Colonic mucosa (tissue), 4 donors: ENCODE measurements at regions not wholly inside any gene's neighbourhood (a gene's known extent, or its start where the extent isn't known, plus 50 kb on each side); places are given as distances from the start of the nearest gene placed in this dataset.

ENCODE experiments used
- DNase-seq: peaks from one replicate; pipeline ENCODE4 v3.0.0-alpha.2; 2020
- H3K27ac ChIP-seq: fragments of 200-600 bp; one replicate; pipeline ENCODE4 v1.8.0; 2021
- H3K27me3 ChIP-seq: fragments of 200-600 bp; one replicate; pipeline ENCODE4 v1.8.0; 2021
- H3K36me3 ChIP-seq: fragments of 200-600 bp; one replicate; pipeline ENCODE4 v1.8.0; 2021
- H3K4me1 ChIP-seq: fragments of 200-600 bp; one replicate; pipeline ENCODE4 v1.8.0; 2021; ENCODE audit warnings: mild to moderate bottlenecking
- H3K4me3 ChIP-seq: fragments of 200-600 bp; one replicate; pipeline ENCODE4 v1.8.0; 2021
- H3K9ac ChIP-seq, 2 donors: one replicate each; pipeline ENCODE4 v1.7.0; 2013; ENCODE audit warnings: control low read depth in 2 of 2, low read depth in 2 of 2, low read length in 2 of 2
- H3K9me3 ChIP-seq: fragments of 200-600 bp; one replicate; pipeline ENCODE4 v1.8.0; 2021
- intact Hi-C: fragments of 100-400 bp; cut with DNase I; formaldehyde crosslinking; loops from one replicate; pipeline ENCODE4 v1.14.1; 2022
- TF ChIP-seq, protein P1 (sequence below): fragments of 200-600 bp; IDR thresholded peaks from one replicate; pipeline ENCODE4 v1.8.0; 2022; ENCODE audit warnings: antibody characterized with exemption, mild to moderate bottlenecking
- donor health status: healthy.
- donor health status: DM: no; HTN: no; CAD: no.
- donor health status: DM: no; HTN: no; CAD: no.

- intact Hi-C loops, result no loop called here
- Histone ChIP-seq H3K27ac (no peak overlapping the region), H3K36me3 (no peaks in the 10 kb centered on the region), H3K4me1 (no peaks in the 10 kb centered on the region), H3K9ac (no peak overlapping the region), H3K4me3 (no peak overlapping the region), H3K27me3 (no peaks in the 10 kb centered on the region), H3K9me3 (no peaks in the 10 kb centered on the region)
- TF ChIP-seq, protein P1, sequence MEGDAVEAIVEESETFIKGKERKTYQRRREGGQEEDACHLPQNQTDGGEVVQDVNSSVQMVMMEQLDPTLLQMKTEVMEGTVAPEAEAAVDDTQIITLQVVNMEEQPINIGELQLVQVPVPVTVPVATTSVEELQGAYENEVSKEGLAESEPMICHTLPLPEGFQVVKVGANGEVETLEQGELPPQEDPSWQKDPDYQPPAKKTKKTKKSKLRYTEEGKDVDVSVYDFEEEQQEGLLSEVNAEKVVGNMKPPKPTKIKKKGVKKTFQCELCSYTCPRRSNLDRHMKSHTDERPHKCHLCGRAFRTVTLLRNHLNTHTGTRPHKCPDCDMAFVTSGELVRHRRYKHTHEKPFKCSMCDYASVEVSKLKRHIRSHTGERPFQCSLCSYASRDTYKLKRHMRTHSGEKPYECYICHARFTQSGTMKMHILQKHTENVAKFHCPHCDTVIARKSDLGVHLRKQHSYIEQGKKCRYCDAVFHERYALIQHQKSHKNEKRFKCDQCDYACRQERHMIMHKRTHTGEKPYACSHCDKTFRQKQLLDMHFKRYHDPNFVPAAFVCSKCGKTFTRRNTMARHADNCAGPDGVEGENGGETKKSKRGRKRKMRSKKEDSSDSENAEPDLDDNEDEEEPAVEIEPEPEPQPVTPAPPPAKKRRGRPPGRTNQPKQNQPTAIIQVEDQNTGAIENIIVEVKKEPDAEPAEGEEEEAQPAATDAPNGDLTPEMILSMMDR, result no peak
- no peak for DNase-seq
These were observed 675.7 kb downstream of the METTL4 start for GRCh38 chr18:1895456-1896185.

- H3K27ac ChIP-seq, result no peak overlapping the region
- intact Hi-C loops, result no loop called here
- TF ChIP-seq, protein P1, result no peak
- DNase-seq, result no peak
- no peaks in the 10 kb centered on the region for H3K9me3 ChIP-seq
- no peaks in the 10 kb centered on the region for H3K27me3 ChIP-seq
- H3K36me3 ChIP-seq, result no peaks in the 10 kb centered on the region
- no peaks in the 10 kb centered on the region for H3K4me1 ChIP-seq
- no peak overlapping the region for H3K4me3 ChIP-seq
- no peak overlapping the region for H3K9ac ChIP-seq
These were observed 664.9 kb downstream of the METTL4 start for GRCh38 chr18:1906421-1906820.

DNA sequence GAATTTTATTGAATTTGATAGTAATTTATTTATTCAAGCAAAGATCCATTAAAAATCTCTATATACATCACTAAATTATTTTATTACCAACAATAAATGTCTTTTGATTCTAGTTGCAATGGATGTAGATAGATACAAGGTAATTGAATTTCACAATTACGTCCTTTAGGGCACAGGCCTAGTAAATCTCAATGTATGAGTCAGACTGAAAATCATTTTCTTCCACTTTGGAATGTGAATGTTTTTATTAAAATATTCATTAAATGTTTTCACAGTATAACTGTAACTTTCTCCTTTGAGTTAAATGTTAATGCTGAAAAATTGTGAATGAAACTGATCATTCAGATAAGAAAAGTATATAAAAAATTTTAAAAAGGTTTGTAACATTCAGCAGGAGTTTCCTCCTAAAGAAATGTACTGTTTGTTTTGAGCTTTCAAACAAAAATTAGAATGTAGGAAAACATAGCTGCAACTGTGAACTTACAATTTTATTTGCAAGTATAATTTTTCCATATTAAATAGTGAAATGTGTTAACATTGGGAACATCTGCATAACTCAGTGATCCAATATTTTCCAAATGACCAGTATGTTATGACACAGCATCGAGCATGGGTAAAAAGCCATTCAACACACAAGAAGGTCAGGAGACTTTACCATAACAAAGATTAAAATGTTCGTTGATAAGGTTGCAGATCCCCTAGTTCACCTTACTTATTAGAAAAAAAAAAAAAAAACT is 663.7 kb downstream of the METTL4 start:
- H3K4me3 ChIP-seq, result no peak overlapping the region
- intact Hi-C loops, result no loop called here
- H3K27ac ChIP-seq, result no peak overlapping the region
- H3K27me3 ChIP-seq, result no peaks in the 10 kb centered on the region
- TF ChIP-seq, protein P1, result no peak
- no peaks in the 10 kb centered on the region for H3K36me3 ChIP-seq
- no peaks in the 10 kb centered on the region for H3K4me1 ChIP-seq
- H3K9ac ChIP-seq, result no peak overlapping the region
- no peak for DNase-seq
- no peaks in the 10 kb centered on the region for H3K9me3 ChIP-seq

GRCh38 chr18:1914489-1914888 is 656.8 kb downstream of the METTL4 start:
- H3K4me3 ChIP-seq, result no peak overlapping the region
- intact Hi-C loops, result no loop called here
- TF ChIP-seq, protein P1, result no peak
- H3K27ac ChIP-seq, result no peak overlapping the region
- no peaks in the 10 kb centered on the region for H3K9me3 ChIP-seq
- no peak overlapping the region for H3K9ac ChIP-seq
- no peak for DNase-seq
- H3K27me3 ChIP-seq, result no peaks in the 10 kb centered on the region
- H3K36me3 ChIP-seq, result no peaks in the 10 kb centered on the region
- no peaks in the 10 kb centered on the region for H3K4me1 ChIP-seq

- Histone ChIP-seq H3K27ac (no peak overlapping the region), H3K27me3 (no peaks in the 10 kb centered on the region), H3K36me3 (no peaks in the 10 kb centered on the region), H3K4me3 (no peak overlapping the region), H3K9me3 (no peaks in the 10 kb centered on the region), H3K9ac (no peak overlapping the region), H3K4me1 (no peaks in the 10 kb centered on the region)
- TF ChIP-seq, protein P1, result no peak
- no peak for DNase-seq
- intact Hi-C loops, result no loop called here
These were observed 654.3 kb downstream of the METTL4 start for GRCh38 chr18:1916869-1917523.
